Mesodermal cell (in vitro differentiated cells): ENCODE measurements at regions not wholly inside any gene's neighbourhood (a gene's known extent, or its start where the extent isn't known, plus 50 kb on each side); places are given as distances from the start of the nearest gene placed in this dataset.

Experiments
- H3K27ac ChIP-seq: 2 replicates; pipeline ENCODE4 v1.7.0; 2013; ENCODE audit warnings: mild to moderate bottlenecking, low read depth, low read length, moderate library complexity; ENCODE audit not compliant: severe bottlenecking
- H3K36me3 ChIP-seq: 2 replicates; pipeline ENCODE4 v1.7.1; 2013; ENCODE audit warnings: mild to moderate bottlenecking, low read length, moderate library complexity; ENCODE audit not compliant: control insufficient read depth, insufficient read depth
- H3K4me1 ChIP-seq: one replicate; pipeline ENCODE4 v1.7.1; 2013; ENCODE audit warnings: mild to moderate bottlenecking, low read length; ENCODE audit not compliant: insufficient read depth, control insufficient read depth, poor library complexity, severe bottlenecking
- H3K4me3 ChIP-seq: 2 replicates; pipeline ENCODE4 v1.7.0; 2013; ENCODE audit warnings: low read length, control low read depth, mild to moderate bottlenecking; ENCODE audit not compliant: insufficient read depth, poor library complexity, severe bottlenecking; ENCODE audit errors: extremely low read depth
- H3K9me3 ChIP-seq: 2 replicates; pipeline ENCODE4 v1.7.1; 2013; ENCODE audit warnings: mild to moderate bottlenecking, low read length, moderate library complexity; ENCODE audit not compliant: control insufficient read depth
- WGBS, 2 experiments: methylation state at CpG; one replicate each; pipeline ENCODE4 v1.1.5; 2013; ENCODE audit warnings: missing lambda C conversion rate in 2 of 2; ENCODE audit not compliant: insufficient coverage in 2 of 2; 5-methylcytosine and 5-hydroxymethylcytosine counted together

DNA sequence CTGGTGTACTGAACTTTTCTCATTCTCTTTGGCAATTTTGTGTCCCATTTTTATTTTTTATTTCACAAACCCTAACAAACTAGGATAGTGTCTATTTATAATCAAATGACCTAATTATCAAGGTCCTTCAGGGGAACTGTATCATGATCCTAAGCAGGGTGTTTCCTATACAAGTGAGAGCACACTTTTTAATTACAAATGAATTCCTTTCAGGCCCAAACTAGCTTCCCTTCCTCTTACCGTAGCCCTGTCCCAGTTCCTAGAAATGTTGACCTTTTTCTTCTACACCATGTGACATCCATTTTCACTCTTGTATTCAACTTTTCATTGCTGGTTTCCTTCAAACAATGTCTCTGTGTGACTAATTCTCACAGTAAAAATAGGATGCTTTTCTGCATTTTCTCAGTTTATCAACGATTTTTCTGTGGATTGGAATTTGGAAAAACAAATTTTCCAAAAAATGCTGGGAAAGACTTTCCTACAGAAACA, 411.4 kb downstream of the CCDC91 start:
- H3K4me1 ChIP-seq: no peaks in the 10 kb centered on the region
- WGBS, 2 experiments: 71 to 100% methylated on average over 1 to 2 of the region's 2 CpGs
- H3K36me3 ChIP-seq: no peaks in the 10 kb centered on the region
- no peaks in the 10 kb centered on the region for H3K9me3 ChIP-seq
- H3K4me3 ChIP-seq: no peak overlapping the region
- no peak overlapping the region for H3K27ac ChIP-seq

DNA sequence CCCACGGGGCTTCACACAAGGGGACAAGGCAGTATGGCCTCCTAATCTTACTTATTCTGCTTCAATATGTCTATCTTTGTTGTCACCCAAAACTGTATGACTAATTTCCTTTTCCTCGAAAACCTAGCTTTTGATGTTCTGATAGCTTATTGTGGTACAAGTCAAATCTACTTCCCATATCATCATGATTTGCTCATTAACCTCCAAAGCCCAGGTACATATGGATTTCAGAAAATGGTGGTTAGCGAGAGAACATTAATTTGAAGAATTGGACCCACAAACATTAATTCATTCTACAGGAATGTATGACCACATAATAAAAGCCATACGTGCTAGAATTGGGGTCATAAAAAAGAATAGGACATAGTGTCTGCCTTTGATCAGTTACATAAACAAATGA, 412.5 kb downstream of the CCDC91 start:
- no peaks in the 10 kb centered on the region for H3K36me3 ChIP-seq
- WGBS, 2 experiments: 92 to 94% methylated on average over 2 of the region's 4 CpGs
- H3K9me3 ChIP-seq: peaks cover 6% of the 10 kb centered on the region
- H3K27ac ChIP-seq: no peak overlapping the region
- H3K4me3 ChIP-seq: no peak overlapping the region
- H3K4me1 ChIP-seq: no peaks in the 10 kb centered on the region

DNA sequence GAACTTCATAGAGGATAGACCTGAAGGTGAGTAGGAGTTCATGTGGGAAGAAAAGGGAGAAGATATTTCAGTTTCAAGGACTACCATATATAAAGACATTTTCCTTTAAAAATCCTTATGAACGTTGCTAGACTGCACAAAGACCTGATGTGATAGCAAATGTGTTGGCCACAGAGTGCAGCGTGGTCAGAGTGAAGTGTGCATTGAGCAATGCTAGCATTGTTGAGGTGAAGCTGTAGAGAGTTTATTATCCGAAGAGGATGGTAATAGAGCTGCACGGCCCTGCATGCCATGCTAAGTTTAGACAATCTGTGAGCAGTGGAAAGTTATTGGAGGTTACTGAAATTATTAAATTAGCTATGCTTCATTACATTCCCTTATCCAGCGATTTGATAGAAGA, 413.0 kb downstream of the CCDC91 start:
- peaks cover 6% of the 10 kb centered on the region for H3K9me3 ChIP-seq
- no peaks in the 10 kb centered on the region for H3K4me1 ChIP-seq
- H3K36me3 ChIP-seq: no peaks in the 10 kb centered on the region
- no peak overlapping the region for H3K4me3 ChIP-seq
- WGBS, 2 experiments: 86 to 90% methylated on average over 3 to 4 of the region's 5 CpGs
- no peak overlapping the region for H3K27ac ChIP-seq

DNA sequence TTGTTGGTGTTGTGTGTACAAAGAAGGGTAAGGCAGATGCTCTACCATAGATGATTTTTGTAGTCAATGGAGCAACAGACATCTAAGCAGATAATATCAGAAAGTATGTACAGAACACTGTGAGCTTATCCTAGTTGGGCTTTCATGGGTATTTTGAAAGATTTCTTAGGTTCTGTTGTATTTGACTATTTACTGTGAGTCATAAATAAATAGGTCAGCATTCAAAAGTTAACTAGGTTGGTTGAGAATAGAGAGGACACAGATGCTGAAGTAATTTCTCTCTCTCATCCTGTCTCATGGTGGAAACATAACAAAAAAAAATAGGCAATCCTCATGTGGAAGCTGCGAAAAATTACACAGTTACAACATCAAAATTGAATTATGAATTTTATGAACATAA, 413.5 kb downstream of the CCDC91 start:
- Histone ChIP-seq H3K4me1 (no peaks in the 10 kb centered on the region), H3K27ac (no peak overlapping the region), H3K4me3 (no peak overlapping the region), H3K9me3 (peaks cover 6% of the 10 kb centered on the region), H3K36me3 (no peaks in the 10 kb centered on the region)
- WGBS, 2 experiments: no CpG with 5 or more reads among the region's 1 CpG

DNA sequence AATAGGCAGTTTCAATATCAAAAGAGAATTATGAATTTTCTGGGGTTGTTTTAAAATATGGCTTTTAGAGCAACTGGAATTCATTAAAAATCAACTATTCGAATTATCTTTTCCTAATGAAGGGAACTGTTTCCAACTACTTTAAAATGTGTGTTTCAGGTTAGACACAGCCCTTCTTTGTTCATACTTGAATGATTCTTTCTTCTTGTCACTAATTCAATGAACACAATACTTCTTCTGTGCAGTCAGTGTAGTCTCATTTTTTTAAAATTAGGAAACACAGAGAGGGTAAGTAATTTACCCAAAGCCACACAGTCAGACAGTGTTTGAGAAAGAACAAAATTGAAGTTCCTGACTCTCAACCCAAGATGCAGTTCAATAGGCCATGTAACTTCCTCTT, 414.0 kb downstream of the CCDC91 start:
- Histone ChIP-seq H3K36me3 (no peaks in the 10 kb centered on the region), H3K27ac (no peak overlapping the region), H3K9me3 (peaks cover 6% of the 10 kb centered on the region), H3K4me3 (no peak overlapping the region), H3K4me1 (no peaks in the 10 kb centered on the region)
- WGBS, 2 experiments: no CpG with 5 or more reads among the region's 1 CpG

DNA sequence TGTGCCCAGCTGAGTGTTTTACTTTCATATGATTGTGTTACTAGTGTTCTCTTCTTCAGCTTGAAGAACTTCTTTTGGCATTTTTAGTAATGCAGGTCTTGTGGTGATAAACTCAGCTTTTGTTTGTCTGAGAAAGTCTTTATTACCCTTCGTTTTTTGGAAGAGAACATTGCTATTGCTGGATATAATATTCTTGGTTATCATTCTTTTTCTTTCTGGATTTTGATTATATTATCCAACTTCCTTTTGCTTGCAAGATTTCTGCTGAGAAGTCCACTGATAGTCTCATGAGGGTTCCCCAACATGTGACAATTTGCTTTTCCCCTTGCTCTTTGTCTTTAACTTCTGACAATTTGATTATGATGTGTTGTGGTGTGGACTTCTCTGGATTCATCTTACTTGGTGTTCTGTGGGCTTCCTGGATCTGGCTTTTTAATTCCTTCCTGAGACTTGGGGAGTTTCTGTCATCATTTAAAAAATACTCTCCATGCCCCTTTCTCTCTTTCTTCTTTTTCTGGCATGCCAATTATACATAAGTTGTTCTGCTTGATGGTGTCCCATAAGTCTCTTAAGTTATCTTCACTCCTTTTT, 416.8 kb downstream of the CCDC91 start:
- no CpG with 5 or more reads among the region's 1 CpG for WGBS, 2 experiments
- Histone ChIP-seq H3K9me3 (peaks cover 6% of the 10 kb centered on the region), H3K36me3 (no peaks in the 10 kb centered on the region), H3K4me1 (no peaks in the 10 kb centered on the region), H3K27ac (no peak overlapping the region), H3K4me3 (no peak overlapping the region)

DNA sequence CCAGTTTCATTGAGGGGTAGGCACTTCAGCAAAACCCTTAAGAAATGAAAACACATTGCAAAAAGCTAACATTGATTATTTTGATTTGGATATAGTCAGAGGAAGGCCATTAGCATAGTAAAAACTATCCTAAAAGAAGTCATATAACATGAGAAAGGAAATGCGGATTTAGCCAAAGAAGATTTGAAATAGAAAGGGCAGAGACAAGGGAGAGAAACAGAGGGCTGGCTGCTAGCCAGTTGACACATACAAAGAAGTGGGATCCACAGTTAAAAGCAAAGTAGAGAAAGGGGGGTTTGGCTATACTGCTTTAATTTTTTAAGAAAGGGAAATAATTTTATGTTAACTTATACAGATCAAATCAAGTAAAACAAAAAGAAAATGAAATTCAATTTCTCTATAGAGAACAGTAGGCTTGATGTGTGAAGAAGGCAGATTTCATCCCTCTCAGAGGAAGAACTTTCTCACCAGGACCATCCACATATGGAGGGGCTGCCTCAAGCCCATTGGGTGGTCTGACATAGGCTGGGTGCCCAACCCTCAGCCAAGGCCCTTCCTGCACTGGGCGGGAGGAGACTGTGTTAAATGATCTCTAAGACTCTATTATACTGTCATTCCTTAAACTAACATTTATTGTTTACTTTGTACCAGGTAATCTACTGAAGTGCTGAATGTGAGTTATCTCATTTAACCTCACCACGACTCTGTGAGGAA, 420.3 kb downstream of the CCDC91 start:
- 100% methylated on average over 1 of the region's 3 CpGs; no CpG with 5 or more reads in 1 of the 2 experiments for WGBS, 2 experiments

DNA sequence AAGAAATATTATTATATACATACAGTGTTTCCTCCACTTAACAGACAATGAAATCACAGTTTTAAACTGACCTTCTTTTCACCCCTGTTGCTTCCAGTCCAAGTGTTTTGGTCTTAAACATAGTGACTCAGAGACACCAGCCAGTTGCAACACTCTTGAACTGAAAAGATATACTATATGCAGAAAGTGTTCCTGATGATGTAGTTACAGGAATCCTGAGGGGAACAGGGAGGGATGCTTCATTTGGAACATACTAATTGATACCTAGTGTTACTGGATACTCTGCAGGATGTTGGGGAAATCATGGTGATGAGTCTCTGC, 420.8 kb downstream of the CCDC91 start:
- Histone ChIP-seq H3K4me1 (no peaks in the 10 kb centered on the region), H3K27ac (no peak overlapping the region)

More for the DNA sequence above, 420.3 kb downstream of the CCDC91 start:
- Histone ChIP-seq H3K27ac (no peak overlapping the region), H3K9me3 (peaks cover 6% of the 10 kb centered on the region), H3K36me3 (no peaks in the 10 kb centered on the region), H3K4me3 (no peak overlapping the region), H3K4me1 (no peaks in the 10 kb centered on the region)

DNA sequence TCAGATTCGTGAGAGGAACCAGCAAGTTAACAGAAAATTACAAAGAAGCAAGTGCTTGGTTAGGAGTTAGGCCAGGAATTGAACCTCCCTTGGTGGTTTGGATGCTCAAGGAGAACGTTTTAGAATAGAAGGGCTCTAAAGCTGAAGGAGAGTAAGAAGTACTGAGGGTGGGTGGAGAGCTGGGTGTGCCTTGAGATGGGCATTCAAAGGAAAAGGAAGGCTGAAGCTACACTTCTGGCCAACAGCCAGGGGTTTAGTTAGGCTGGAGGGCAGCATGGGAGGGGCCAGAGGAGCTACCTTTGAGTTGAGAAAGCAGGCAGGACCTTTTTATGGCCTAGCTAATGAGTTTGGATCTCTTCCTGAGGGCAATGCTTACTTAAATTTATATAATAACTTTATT, 421.2 kb downstream of the CCDC91 start:
- Histone ChIP-seq H3K9me3 (peaks cover 6% of the 10 kb centered on the region), H3K36me3 (no peaks in the 10 kb centered on the region), H3K4me3 (no peak overlapping the region), H3K27ac (no peak overlapping the region), H3K4me1 (no peaks in the 10 kb centered on the region)
- 83 to 85% methylated on average over 2 of the region's 2 CpGs for WGBS, 2 experiments

More for the DNA sequence above, 420.8 kb downstream of the CCDC91 start:
- peaks cover 6% of the 10 kb centered on the region for H3K9me3 ChIP-seq
- no peak overlapping the region for H3K4me3 ChIP-seq
- no peaks in the 10 kb centered on the region for H3K36me3 ChIP-seq

DNA sequence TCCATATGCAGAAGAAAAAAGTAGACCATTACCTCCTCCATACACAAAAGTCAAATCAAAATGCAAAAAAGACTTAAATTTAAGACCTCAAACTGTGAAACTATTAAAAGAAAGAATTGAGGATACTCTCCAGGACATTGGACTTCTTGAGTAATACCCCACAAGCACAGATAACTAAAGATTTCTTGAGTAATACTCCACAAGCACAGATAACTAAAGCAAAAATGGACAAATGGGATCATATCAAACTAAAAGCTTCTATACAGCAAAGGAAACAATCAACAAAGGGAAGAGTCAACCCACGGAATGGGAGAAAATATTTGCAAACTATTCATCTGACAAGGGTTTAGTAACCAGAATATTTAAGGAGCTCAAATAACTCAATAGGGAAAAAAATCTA, 427.9 kb downstream of the CCDC91 start:
- WGBS, 2 experiments: no CpG with 5 or more reads among the region's 1 CpG
- Histone ChIP-seq H3K9me3 (peaks cover 4% of the 10 kb centered on the region), H3K4me1 (no peaks in the 10 kb centered on the region), H3K27ac (no peak overlapping the region), H3K36me3 (no peaks in the 10 kb centered on the region), H3K4me3 (no peak overlapping the region)

DNA sequence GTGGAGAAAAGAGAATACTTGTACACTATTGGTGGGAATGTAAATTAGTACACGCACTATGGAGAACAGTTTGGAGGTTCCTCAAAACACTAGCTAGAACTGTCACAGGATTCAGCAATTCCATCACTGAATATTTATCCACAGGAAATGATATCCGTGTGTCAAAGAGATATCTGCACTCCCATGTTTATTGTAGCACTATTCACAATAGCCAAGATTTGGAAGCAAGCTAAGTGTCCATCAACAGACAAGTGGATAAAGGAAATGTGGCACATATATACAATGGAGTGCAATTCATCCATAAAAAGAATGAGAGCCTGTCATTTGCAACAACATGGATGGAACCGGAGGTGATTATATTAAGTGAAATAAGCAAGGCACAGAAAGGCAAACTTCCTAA, 428.5 kb downstream of the CCDC91 start:
- Histone ChIP-seq H3K4me1 (no peaks in the 10 kb centered on the region), H3K36me3 (no peaks in the 10 kb centered on the region), H3K9me3 (peaks cover 4% of the 10 kb centered on the region), H3K27ac (no peak overlapping the region), H3K4me3 (no peak overlapping the region)
- WGBS, 2 experiments: 88 to 90% methylated on average over 1 to 2 of the region's 3 CpGs
